OCI-LY1 (cell line): ENCODE measurements at regions not wholly inside any gene's neighbourhood (a gene's known extent, or its start where the extent isn't known, plus 50 kb on each side); places are given as distances from the start of the nearest gene placed in this dataset.

Experiments used
- EZH2 ChIP-seq: fragments of 200-600 bp; sonication (generic), shearing (Covaris generic); IDR thresholded peaks from 2 replicates; pipeline ENCODE4 v1.8.0; 2017; ENCODE audit warnings: borderline replicate concordance, mixed run types, mild to moderate bottlenecking, antibody characterized with exemption, low read length, moderate library complexity, mixed read lengths
- TF ChIP-seq, protein P1 (sequence below): fragments of 200-600 bp; sonication (generic), shearing (Covaris generic); IDR thresholded peaks from 2 replicates; pipeline ENCODE4 v1.5.1; 2017; ENCODE audit warnings: mild to moderate bottlenecking, antibody characterized with exemption, low read length, moderate library complexity, mixed read lengths

DNA sequence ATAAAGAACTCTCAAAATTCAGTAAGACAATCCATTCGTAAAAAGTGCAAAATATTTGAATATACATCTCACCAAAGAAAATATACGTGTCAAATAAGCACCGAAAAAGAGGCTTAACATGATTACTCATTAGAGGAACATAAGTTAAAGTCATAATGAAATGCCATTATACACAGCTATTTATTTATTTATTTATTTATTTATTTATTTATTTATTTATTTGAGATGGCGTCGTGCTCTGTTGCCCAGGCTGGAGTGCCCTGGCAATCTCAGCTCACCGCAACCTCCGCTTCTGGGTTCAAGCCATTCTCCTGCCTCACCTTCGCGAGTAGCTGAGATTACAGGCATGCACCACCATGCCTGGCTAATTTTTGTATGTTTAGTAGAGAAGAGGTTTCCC is 203.6 kb upstream of the UBASH3B start:
- TF ChIP-seq, protein P1, sequence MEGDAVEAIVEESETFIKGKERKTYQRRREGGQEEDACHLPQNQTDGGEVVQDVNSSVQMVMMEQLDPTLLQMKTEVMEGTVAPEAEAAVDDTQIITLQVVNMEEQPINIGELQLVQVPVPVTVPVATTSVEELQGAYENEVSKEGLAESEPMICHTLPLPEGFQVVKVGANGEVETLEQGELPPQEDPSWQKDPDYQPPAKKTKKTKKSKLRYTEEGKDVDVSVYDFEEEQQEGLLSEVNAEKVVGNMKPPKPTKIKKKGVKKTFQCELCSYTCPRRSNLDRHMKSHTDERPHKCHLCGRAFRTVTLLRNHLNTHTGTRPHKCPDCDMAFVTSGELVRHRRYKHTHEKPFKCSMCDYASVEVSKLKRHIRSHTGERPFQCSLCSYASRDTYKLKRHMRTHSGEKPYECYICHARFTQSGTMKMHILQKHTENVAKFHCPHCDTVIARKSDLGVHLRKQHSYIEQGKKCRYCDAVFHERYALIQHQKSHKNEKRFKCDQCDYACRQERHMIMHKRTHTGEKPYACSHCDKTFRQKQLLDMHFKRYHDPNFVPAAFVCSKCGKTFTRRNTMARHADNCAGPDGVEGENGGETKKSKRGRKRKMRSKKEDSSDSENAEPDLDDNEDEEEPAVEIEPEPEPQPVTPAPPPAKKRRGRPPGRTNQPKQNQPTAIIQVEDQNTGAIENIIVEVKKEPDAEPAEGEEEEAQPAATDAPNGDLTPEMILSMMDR = no peak
- no peak for TF ChIP-seq EZH2
